HG03378 (cell line): ENCODE measurements at regions not wholly inside any gene's neighbourhood (a gene's known extent, or its start where the extent isn't known, plus 50 kb on each side); places are given as distances from the start of the nearest gene placed in this dataset.

Source experiments
- ATAC-seq: cut with Tn5 transposase; IDR thresholded peaks from one replicate; pipeline ENCODE4 v1.9.1; 2021; ENCODE audit warnings: mild to moderate bottlenecking, moderate library complexity; ENCODE audit not compliant: unreplicated experiment

DNA sequence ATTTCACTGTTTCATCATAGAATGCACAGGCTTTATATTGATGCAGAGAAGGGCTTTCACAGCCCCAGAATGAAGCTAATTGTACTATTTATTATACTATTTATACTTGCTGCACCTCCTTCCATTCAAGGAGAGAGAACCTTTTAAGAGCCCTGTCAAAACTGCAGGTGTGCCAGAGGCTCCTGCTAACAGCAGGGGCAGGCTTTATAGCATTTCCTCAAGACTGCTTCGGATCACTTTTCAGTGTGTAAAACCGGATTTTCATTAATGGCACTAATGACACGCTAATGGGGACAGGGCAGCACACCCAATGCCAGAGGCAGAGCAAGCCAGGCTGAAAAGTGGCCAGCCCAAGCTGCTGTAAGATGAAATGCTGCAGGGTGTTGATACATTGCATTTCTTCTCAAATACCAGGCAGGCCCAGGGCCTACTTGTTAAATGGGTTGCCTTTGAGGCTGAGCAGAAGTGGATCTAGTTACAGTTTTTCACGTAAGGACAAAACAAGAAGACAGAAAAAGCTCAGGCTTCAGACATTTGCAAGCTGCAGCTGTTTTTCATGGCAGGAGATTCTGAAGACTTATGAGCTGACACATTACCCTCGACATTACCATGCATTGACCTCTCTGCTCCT is 487.7 kb upstream of the BTBD3 start:
- no peak for ATAC-seq

GRCh38 chr20:11430652-11431051 is 487.0 kb upstream of the BTBD3 start:
- no peak for ATAC-seq

DNA sequence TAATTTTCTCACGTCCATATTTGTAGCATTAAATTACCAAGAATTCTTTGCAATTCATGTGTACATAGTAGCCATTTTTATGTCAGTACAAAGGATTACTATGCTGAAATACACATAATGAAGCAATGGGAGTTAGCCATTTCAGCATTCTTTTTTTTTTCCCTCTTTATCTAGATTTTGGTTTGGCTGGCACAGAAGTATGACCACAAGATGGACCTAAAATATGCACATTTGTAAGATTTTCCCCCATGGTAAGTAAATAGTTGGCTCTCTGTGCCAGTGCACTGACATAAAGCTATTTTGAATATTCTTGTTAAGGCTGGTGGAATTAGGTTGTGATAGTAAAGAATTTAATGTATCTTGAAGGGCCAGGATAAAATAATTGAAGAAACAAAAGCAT is 486.1 kb upstream of the BTBD3 start:
- ATAC-seq = no peak

- ATAC-seq = no peak
Measured at GRCh38 chr20:11432407-11432806, 485.3 kb upstream of the BTBD3 start.

DNA sequence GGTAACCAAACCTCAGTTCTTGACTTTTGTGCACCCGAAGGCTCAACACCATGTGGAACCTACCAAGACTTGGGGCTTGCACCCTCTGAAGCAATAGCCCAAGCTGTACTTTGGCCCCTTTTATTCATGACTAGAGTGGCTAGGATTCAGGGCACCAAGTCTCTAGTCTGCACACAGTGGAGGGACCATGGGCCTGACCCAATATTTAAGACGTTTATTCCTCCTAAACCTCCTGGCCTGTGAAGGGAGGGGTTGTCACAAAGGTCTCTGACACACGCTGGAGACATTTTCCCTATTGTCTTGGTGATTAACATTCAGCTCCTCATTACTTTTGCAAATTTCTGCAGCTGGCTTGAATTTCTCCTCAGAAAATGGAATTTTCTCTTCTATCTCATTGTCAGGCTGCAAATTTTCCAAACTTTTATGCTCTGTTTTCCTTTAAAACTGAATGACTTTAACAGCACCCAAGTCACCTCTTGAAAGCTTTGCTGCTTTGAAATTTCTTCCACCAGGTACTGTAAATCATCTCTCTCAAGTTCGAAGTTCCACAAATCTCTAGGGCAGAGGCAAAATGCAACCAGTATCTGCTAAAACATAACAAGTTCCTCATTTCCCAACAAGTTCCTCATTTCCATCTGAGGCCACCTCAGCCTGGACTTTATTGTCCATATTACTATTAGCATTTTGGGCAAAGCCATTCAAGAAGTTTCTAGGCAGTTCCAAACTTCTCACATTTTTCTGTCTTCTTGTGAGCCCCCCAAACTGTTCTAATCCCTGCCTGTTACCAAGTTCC is 481.4 kb upstream of the BTBD3 start:
- no peak for ATAC-seq

- no peak for ATAC-seq
Measured at GRCh38 chr20:11437090-11437489, 480.6 kb upstream of the BTBD3 start.

- no peak for ATAC-seq
Measured at GRCh38 chr20:11437611-11438380, 479.9 kb upstream of the BTBD3 start.

DNA sequence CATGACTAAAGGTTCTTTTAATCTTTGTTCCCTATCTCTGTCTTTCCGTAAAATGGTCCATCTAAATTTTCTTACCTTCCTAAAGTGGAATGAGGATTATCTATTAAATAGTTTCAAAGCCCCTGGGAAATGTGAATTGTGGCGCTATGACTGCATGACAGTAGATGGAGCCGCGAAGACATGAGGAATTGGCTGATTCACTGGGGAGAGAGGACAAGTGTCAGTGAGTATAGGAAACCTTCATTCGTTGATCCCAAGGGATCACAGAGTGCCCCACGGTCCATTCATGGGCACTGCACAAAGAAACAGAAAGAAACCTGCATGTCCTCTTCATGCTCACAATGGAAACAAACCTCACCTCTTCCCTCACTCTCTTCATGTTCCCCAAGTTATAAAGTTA is 479.3 kb upstream of the BTBD3 start:
- no peak for ATAC-seq

DNA sequence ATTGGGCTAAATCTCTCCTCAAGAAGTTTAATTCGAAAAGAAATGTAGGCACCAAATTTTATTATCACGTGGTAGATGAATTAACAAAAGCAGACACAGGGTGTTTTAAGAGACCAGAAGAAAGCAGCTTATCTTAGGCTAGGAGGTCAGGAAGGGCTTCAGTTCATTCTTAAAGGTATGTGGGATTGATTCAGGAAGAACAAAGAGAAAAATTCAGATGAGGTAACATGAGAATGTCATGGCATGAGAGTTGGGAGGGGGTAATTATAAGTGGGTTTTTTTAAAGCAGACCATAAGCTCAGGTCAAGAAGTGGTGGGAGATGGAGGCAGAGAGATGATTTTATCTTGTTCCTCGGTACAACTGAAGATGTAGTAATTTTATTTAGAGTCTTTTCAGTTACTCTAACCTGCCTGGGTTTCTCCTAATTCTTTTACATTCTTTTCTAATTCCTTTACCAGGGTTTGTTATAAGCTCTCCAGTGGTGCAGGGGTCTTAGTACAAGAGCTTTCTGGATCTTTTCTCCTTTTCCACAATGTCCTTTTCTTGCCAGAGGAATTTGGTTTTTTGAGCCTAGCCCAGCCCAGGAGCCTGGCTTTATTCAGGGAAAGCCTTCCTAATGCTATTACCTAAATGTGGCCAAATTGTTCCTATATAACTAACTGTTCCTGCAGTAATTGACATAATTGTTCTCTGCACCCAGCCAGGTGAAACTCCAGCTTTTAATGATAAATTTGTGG is 474.1 kb upstream of the BTBD3 start:
- ATAC-seq = no peak

DNA sequence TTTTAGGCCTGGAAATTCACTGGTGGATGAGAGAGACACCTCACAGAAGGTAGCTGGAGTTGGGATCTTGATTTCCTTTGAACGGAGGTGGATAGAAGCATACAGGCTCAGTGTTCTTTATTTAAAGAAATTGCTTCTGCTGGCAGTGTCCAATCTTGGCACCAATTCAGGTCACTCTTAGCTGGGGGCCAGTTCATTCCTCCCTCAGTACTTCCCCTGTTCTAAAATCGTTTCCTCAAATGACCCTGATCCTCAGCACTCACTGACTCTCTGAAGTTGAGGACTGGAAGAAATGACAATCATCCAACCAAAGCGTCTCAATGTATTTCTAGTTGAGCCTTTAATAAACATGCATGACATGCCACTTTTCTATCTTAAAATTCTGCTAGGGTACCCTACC is 472.5 kb upstream of the BTBD3 start:
- no peak for ATAC-seq

- ATAC-seq = no peak
Measured at GRCh38 chr20:11445891-11446290, 471.8 kb upstream of the BTBD3 start.

DNA sequence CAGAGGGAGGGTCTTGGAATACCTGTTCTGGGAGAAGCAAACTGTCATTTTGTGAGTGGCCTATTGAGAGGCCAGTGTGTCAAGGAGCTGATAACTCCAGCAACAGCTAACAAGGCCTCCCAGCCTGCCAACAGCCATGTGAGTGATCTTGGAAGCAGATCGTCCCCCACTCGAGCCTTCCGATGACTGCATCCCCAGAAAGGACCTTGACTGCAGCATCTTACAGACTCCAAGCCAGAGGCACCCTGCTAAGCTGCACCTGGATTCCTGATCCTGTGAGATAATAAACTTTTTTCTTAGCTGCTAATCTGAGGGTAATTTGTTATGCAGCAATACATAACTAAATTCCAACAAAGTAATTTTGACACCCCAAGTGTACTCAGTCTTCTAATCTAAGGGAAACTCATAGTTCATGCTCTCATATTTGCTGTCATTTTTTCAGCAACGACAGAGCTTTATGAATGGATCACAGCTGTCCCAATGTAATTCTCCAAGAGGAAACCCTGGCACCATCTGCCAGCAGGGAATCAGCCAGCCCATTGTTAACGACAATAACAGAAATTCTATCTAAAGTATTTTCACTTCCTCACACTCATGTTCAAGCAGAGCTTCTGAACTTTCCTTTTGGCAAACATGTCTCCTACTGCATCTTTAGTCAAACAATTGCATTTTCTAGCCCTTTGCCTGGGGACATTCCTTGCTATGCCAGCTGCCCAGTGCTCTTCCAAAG is 470.2 kb upstream of the BTBD3 start:
- no peak for ATAC-seq

GRCh38 chr20:11448554-11448953 is 469.1 kb upstream of the BTBD3 start:
- ATAC-seq = no peak

DNA sequence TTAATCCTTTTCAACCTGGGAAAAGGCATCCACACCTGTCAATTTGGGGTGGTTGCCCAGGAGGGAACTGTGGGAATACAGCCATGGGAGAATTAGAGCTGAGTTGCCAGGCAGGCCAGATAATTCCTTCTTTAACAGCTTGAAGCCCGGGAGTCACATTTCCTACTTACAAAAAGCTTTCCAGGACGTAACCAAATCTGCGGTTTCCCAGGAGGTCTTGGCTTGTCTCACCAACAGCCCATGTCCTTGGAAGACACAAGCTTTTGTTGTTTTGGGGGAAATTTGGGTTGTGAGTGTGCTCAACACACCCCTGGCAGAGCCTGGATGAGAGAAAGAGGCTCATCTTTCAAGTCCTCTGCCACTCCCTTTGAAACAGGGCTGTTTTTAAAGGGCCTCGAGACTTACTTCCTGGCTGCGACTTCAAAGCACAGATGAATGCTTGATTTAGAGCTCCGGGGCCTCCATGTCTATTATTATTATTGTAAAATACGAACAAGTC is 465.9 kb upstream of the BTBD3 start:
- ATAC-seq = no peak

DNA sequence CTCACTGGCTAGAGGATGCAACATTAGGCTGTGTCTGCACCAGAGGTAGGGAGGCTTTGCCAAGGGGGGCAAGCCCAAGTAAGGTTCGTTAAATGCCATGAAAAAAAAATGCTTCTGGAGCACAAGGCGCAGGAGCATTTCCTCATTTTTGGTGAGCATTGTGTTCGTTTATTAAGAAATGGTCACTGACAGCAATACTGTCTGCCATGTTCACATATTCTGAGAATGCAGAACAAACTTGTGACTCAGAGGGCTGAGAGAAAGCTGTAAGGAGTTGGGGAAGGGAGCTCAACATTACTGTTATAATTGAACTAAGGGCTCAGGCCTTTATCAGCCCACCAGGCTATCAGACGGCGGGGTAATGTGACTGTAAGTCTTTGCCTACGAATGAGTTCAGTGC is 465.4 kb upstream of the BTBD3 start:
- no peak for ATAC-seq

- no peak for ATAC-seq
Measured at GRCh38 chr20:11453430-11453829, 464.3 kb upstream of the BTBD3 start.

DNA sequence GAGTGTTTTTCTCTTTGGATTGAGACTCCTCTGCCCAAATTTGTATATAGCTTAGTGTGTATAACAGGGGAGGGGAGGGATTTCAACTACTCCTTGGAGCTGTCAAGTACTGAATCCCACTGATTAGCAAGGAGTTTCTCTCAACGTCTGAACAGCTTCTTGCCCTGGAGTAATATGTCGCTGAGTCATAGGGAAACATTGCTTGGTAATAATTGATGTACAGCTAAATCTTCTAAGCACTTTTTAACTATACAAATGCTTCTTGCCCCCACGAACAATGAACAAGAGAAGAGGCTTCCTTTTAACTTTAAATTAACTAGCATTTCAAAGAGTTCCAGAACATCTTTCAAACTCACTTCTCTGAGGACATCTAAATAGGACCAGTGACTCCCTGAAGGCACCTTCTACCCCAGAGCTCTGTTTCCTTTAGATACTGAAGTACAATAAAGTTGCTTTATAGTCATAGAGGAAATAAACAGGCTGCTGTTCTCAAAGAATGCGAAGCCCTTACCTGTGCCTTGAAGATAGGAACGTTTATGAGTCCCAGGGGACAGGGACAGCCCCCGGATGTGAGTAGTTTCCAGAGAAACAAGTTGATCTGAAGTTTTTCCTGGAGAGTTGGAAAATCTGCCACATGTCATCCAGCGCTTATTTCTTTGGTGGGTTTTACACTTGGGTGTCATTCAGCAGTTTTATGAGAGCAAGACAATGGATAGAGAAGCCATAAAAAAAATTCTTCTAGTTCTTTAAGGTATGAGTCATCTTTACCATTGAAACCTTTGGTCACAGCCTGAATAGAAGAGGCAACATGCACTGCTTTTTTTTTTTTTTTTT is 462.5 kb upstream of the BTBD3 start:
- peak; percentile 39 for ATAC-seq

DNA sequence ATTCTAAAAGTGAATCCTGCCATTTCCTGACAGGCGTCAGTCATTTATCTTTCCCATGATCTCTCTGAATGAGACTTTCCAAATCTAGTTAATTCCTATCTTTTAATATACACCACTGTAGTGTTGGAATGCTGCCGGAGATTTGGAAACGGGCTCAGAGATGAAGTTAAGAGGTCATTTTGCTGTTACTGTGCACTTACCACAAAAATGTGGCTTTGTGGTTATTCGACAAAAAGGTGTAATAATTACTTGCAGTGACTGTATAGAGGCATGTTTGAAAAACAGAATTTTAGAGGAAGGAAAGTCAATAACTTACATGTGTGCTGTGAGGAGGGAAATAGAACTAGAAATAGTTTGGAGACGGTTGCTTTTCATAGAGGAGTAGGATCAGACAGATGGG is 460.2 kb upstream of the BTBD3 start:
- no peak for ATAC-seq

DNA sequence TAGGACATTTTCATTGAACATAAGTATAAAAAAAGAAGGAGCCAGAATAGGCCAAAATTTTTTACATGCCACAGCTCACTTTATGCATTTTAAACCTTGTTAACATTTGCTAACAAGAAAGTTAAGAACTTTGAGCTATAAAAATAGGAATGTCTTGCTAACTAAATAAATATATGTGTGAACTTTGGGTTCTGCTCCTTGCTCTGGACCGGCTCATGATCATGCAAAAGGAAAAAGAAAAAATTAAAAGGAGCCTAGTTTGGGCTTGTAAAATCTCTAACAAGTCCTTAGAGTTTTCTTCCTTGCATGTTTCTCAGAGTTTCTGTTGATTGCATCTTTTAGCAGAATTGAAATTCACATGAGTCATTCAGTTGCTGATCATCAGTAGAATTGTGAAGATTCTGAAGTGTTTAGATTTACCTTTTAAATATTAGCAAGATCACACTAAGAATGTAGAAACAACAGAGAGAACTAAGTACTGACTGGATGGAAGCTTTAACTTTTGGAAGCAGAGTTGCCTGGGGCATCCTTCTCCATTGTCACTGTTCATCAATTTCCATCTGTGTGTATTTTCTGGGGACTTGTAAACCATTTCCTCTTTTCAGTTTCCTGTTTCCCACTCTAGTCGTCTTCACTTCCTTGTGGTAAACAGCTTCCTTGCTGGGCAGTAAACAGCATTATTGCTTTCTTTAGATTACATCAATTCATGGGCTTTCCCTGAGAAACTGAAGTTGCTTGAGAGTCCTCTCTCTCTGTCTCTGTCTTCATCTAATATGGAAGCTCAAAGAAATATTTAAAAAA is 458.4 kb upstream of the BTBD3 start:
- ATAC-seq = no peak
